ENCODE measurements at regions not wholly inside any gene's neighbourhood (a gene's known extent, or its start where the extent isn't known, plus 50 kb on each side); places are given as distances from the start of the nearest gene placed in this dataset.

- ATAC-seq (no peak), DNase-seq (ENCODE audit: low spot score) (no peak)
- Mint-ChIP-seq H3K4me3 (no peak overlapping the region), H3K27me3 (ENCODE audit: low read depth) (peaks cover 10% of the 10 kb centered on the region), H3K36me3 (no peaks in the 10 kb centered on the region), H3K4me1 (peaks cover 16% of the 10 kb centered on the region), H3K9me3 (no peaks in the 10 kb centered on the region; the same call in 1 of the 2 replicates), H3K27ac (no peak overlapping the region)
- no peak for TF ChIP-seq IRF2 (CRISPR knock-in tag; IDR thresholded peaks at IDR 0.05; ENCODE audit: borderline replicate concordance, low read depth)
- no peak for TF ChIP-seq TEAD1 (CRISPR knock-in tag; IDR thresholded peaks at IDR 0.05)
- no peak for TF ChIP-seq FOXK1 (CRISPR knock-in tag; IDR thresholded peaks at IDR 0.05)
- TF ChIP-seq ZBTB21 (CRISPR knock-in tag; IDR thresholded peaks at IDR 0.05; ENCODE audit: borderline replicate concordance) = no peak
- no peak for TF ChIP-seq GRHL2 (CRISPR knock-in tag; IDR thresholded peaks at IDR 0.05; ENCODE audit: insufficient replicate concordance, severe bottlenecking)
- TF ChIP-seq FOXP1 (CRISPR knock-in tag; IDR thresholded peaks at IDR 0.05; ENCODE audit: borderline replicate concordance) = no peak
- TF ChIP-seq NFE2L1 (CRISPR knock-in tag; IDR thresholded peaks at IDR 0.05) = no peak
- no peak for TF ChIP-seq STAT6 (CRISPR knock-in tag; conservative IDR thresholded peaks at IDR 0.05; ENCODE audit: low read depth)
- TF ChIP-seq ZNF138 (CRISPR knock-in tag; conservative IDR thresholded peaks at IDR 0.05) = no peak
- TF ChIP-seq ZNF232 (CRISPR knock-in tag; IDR thresholded peaks at IDR 0.05) = no peak
- no peak for TF ChIP-seq ZNF423 (CRISPR knock-in tag; IDR thresholded peaks at IDR 0.05)
- TF ChIP-seq, protein P1, sequence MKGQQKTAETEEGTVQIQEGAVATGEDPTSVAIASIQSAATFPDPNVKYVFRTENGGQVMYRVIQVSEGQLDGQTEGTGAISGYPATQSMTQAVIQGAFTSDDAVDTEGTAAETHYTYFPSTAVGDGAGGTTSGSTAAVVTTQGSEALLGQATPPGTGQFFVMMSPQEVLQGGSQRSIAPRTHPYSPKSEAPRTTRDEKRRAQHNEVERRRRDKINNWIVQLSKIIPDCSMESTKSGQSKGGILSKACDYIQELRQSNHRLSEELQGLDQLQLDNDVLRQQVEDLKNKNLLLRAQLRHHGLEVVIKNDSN (CRISPR knock-in tag; IDR thresholded peaks at IDR 0.05) = no peak
- ChIA-PET CTCF (no interaction called here), POLR2A (interaction anchor here (0.7 kb wide), 1 partner anchor 238 kb away, joined by 3 read pairs; no protein-coding TSS in a partner anchor)
These were observed 121.1 kb downstream of the IRS2 start for GRCh38 chr13:109665240-109665639.

- DNase-seq (ENCODE audit: low spot score) (no peak), ATAC-seq (no peak)
- H3K4me1 Mint-ChIP-seq = no peaks in the 10 kb centered on the region
- H3K27me3 Mint-ChIP-seq (ENCODE audit: low read depth) = no peaks in the 10 kb centered on the region
- H3K36me3 Mint-ChIP-seq = no peaks in the 10 kb centered on the region
- no peak overlapping the region for H3K4me3 Mint-ChIP-seq
- H3K27ac Mint-ChIP-seq = no peak overlapping the region
- ChIA-PET CTCF (no interaction called here), POLR2A (no interaction called here)
- no peaks in the 10 kb centered on the region for H3K9me3 Mint-ChIP-seq
- TF ChIP-seq GTF2I (CRISPR knock-in tag; conservative IDR thresholded peaks at IDR 0.05) (no peak), ATF3 (CRISPR knock-in tag; conservative IDR thresholded peaks at IDR 0.05) (no peak), MYBL2 (CRISPR knock-in tag; IDR thresholded peaks at IDR 0.05) (no peak), AR (CRISPR knock-in tag; IDR thresholded peaks at IDR 0.05) (no peak), ZNF512 (CRISPR knock-in tag; IDR thresholded peaks at IDR 0.05; ENCODE audit: borderline replicate concordance) (no peak), STAT6 (CRISPR knock-in tag; conservative IDR thresholded peaks at IDR 0.05; ENCODE audit: low read depth) (no peak)
- TF ChIP-seq, protein P2, sequence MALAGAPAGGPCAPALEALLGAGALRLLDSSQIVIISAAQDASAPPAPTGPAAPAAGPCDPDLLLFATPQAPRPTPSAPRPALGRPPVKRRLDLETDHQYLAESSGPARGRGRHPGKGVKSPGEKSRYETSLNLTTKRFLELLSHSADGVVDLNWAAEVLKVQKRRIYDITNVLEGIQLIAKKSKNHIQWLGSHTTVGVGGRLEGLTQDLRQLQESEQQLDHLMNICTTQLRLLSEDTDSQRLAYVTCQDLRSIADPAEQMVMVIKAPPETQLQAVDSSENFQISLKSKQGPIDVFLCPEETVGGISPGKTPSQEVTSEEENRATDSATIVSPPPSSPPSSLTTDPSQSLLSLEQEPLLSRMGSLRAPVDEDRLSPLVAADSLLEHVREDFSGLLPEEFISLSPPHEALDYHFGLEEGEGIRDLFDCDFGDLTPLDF (CRISPR knock-in tag; IDR thresholded peaks at IDR 0.05) = no peak
- TF ChIP-seq, protein P3, sequence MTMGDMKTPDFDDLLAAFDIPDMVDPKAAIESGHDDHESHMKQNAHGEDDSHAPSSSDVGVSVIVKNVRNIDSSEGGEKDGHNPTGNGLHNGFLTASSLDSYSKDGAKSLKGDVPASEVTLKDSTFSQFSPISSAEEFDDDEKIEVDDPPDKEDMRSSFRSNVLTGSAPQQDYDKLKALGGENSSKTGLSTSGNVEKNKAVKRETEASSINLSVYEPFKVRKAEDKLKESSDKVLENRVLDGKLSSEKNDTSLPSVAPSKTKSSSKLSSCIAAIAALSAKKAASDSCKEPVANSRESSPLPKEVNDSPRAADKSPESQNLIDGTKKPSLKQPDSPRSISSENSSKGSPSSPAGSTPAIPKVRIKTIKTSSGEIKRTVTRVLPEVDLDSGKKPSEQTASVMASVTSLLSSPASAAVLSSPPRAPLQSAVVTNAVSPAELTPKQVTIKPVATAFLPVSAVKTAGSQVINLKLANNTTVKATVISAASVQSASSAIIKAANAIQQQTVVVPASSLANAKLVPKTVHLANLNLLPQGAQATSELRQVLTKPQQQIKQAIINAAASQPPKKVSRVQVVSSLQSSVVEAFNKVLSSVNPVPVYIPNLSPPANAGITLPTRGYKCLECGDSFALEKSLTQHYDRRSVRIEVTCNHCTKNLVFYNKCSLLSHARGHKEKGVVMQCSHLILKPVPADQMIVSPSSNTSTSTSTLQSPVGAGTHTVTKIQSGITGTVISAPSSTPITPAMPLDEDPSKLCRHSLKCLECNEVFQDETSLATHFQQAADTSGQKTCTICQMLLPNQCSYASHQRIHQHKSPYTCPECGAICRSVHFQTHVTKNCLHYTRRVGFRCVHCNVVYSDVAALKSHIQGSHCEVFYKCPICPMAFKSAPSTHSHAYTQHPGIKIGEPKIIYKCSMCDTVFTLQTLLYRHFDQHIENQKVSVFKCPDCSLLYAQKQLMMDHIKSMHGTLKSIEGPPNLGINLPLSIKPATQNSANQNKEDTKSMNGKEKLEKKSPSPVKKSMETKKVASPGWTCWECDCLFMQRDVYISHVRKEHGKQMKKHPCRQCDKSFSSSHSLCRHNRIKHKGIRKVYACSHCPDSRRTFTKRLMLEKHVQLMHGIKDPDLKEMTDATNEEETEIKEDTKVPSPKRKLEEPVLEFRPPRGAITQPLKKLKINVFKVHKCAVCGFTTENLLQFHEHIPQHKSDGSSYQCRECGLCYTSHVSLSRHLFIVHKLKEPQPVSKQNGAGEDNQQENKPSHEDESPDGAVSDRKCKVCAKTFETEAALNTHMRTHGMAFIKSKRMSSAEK (CRISPR knock-in tag; IDR thresholded peaks at IDR 0.05; ENCODE audit: borderline replicate concordance) = no peak
These were observed 129.0 kb downstream of the IRS2 start for GRCh38 chr13:109657395-109657794.
